H1 (cell line): ENCODE measurements at regions not wholly inside any gene's neighbourhood (a gene's known extent, or its start where the extent isn't known, plus 50 kb on each side); places are given as distances from the start of the nearest gene placed in this dataset.

ENCODE experiments used
- ATF3 ChIP-seq: IDR thresholded peaks from 2 replicates; pipeline ENCODE4 v1.6.1; 2011; ENCODE audit warnings: low read depth, mild to moderate bottlenecking, low read length; ENCODE audit not compliant: insufficient read depth
- CBX8 ChIP-seq: fragments of 300-800, 300-1000 bp; sonication (generic); IDR thresholded peaks from 2 replicates; pipeline ENCODE4 v1.7.1; 2016; ENCODE audit warnings: low read depth, low read length, borderline replicate concordance
- CREB1 ChIP-seq: IDR thresholded peaks from 2 replicates; pipeline ENCODE4 v1.6.1; 2012; ENCODE audit warnings: inconsistent platforms
- EGR1 ChIP-seq: IDR thresholded peaks from 2 replicates; pipeline ENCODE4 v1.6.1; 2011; ENCODE audit warnings: low read depth, low read length, borderline replicate concordance
- EP300 ChIP-seq, 2 experiments: IDR thresholded peaks; 1 replicate in 1 of 2; 2 replicates in 1 of 2; pipeline ENCODE4 v1.6.1; 2011 to 2012; ENCODE audit warnings: low read depth in 2 of 2, low read length in 2 of 2, mild to moderate bottlenecking in 2 of 2, borderline replicate concordance in 1 of 2, inconsistent platforms in 1 of 2, moderate library complexity in 1 of 2
- SAP30 ChIP-seq: fragments of 300-600 bp; sonication (generic); IDR thresholded peaks from 2 replicates; pipeline ENCODE4 v1.7.1; 2012; ENCODE audit warnings: low read length, moderate library complexity, mild to moderate bottlenecking, inconsistent platforms; ENCODE audit not compliant: insufficient read depth, insufficient replicate concordance
- TAF1 ChIP-seq: IDR thresholded peaks from 2 replicates; pipeline ENCODE4 v1.6.1; 2011; ENCODE audit warnings: mild to moderate bottlenecking, low read depth, low read length

DNA sequence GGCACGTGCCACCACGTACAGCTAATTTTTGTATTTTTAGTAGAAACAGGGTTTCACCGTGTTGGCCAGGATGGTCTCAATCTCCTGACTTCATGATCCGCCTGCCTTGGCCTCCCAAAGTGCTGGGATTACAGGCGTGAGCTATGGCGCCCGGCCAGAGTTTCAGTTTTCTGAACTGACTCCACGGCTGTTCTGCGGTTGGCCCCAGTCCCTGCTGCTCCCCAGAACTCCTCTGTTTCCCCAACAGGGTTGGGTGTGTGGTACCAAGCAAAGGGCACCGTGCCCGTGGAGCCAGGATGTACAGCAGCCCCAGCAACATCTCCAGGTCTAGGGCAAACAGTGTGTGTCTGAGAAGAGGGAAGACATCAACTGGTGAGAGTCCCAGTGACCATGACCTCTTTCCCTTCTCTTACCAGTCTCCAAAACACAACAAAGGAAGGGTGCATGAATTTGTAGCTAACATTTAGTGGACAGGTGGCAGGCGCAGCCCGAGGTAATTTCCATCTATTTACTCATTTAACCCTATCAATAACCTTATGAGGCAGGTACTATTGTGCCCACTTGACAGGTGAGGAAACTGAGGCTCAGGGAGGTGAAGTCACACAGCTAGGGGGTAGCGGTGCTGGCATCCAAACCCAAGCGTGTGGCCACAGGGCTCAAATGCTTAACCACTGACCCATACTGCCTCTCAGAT, 57.0 kb upstream of the RBFOX2 start (continued):
- TF ChIP-seq EP300 (IDR thresholded peaks at IDR 0.05; ENCODE audit: borderline replicate concordance in 1 of 2, low read depth in 2 of 2, low read length in 2 of 2) (no peak), CREB1 (no peak), EGR1 (no peak), ATF3 (no peak), TAF1 (no peak), CBX8 (no peak), SAP30 (no peak)
